Brain microvascular endothelial cell (primary cell): ENCODE measurements at regions not wholly inside any gene's neighbourhood (a gene's known extent, or its start where the extent isn't known, plus 50 kb on each side); places are given as distances from the start of the nearest gene placed in this dataset.
"Not testable (repeated sequence)": the region's sequence is repeated elsewhere in the genome, so short reads cannot be mapped to it uniquely, and the experiment has no call there.

ENCODE experiments used
- DNase-seq: peaks from one replicate; pipeline ENCODE4 v3.0.0-alpha.2; 2020
- H3K27ac ChIP-seq: fragments of 250-450 bp; sonication (Bioruptor Pico); 2 replicates; pipeline ENCODE4 v1.5.1; 2020; ENCODE audit warnings: mild to moderate bottlenecking, moderate library complexity
- H3K27me3 ChIP-seq: fragments of 250-450 bp; sonication (Bioruptor Pico); replicated peaks from 2 replicates; pipeline ENCODE4 v1.5.1; 2020; ENCODE audit warnings: mild to moderate bottlenecking
- H3K36me3 ChIP-seq: fragments of 250-450 bp; sonication (Bioruptor Pico); replicated peaks from 2 replicates; pipeline ENCODE4 v1.5.1; 2020; ENCODE audit warnings: mild to moderate bottlenecking
- H3K4me3 ChIP-seq: 2 replicates; pipeline ENCODE4 v1.5.1; 2011; ENCODE audit warnings: low read depth, mild to moderate bottlenecking, control low read depth, low read length, moderate library complexity
- in situ Hi-C: cut with HindIII; loops from 2 replicates; pipeline ENCODE4 v1.10.0; 2017; ENCODE audit warnings: low sequenced_read_pairs, low pct_ligation_motif_present
- TF ChIP-seq, protein P1 (sequence below): IDR thresholded peaks from 2 replicates; pipeline ENCODE4 v1.5.1; 2011; ENCODE audit warnings: low read depth, mild to moderate bottlenecking, moderate library complexity, low read length, control low read depth, inconsistent platforms; ENCODE audit errors: missing control alignments

DNA sequence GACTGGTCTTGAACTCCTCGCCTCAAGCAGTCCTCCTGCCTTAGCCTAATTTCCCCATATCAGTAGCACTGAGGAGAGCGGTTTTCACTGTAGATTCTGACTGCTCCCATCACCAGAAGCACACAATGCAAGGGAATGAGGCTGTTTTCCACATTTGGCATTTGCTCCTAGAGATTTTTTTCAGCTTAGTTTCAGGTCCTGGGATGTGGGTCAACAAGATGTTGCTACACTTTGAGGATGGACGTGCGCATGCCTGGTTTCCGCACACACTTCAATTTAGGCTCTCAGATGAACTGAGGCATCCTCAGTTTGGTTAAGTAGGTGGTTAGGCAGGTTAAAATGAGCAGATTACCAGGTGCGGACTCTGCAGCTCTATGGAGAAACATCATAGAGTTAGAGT lies 287.1 kb upstream of the LYZL1 start:
- Histone ChIP-seq H3K36me3 (no peaks in the 10 kb centered on the region), H3K27me3 (no peaks in the 10 kb centered on the region), H3K27ac (no peak overlapping the region), H3K4me3 (no peak overlapping the region)
- DNase-seq: no peak
- TF ChIP-seq, protein P1, sequence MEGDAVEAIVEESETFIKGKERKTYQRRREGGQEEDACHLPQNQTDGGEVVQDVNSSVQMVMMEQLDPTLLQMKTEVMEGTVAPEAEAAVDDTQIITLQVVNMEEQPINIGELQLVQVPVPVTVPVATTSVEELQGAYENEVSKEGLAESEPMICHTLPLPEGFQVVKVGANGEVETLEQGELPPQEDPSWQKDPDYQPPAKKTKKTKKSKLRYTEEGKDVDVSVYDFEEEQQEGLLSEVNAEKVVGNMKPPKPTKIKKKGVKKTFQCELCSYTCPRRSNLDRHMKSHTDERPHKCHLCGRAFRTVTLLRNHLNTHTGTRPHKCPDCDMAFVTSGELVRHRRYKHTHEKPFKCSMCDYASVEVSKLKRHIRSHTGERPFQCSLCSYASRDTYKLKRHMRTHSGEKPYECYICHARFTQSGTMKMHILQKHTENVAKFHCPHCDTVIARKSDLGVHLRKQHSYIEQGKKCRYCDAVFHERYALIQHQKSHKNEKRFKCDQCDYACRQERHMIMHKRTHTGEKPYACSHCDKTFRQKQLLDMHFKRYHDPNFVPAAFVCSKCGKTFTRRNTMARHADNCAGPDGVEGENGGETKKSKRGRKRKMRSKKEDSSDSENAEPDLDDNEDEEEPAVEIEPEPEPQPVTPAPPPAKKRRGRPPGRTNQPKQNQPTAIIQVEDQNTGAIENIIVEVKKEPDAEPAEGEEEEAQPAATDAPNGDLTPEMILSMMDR: no peak
- in situ Hi-C loops: no loop called here

DNA sequence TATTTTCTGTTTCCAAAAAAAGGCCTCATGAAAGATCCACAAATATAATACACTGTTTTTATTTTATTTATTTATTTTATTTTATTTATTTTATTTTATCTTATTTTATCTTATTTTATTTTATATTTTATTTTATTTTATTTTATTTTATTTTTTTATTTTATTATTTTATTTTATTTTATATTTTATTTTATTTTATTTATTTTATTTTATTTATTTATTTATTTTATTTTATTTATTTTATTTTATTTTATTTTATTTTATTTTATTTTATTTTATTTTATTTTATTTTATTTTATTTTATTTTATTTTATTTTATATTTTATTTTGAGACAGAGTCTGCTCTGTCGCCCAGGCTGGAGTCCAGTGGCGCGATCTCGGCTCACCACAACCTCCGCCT lies 285.9 kb upstream of the LYZL1 start:
- DNase-seq, H3K27me3 ChIP-seq, in situ Hi-C loops, H3K36me3 ChIP-seq, H3K27ac ChIP-seq, H3K4me3 ChIP-seq: not testable (repeated sequence)

DNA sequence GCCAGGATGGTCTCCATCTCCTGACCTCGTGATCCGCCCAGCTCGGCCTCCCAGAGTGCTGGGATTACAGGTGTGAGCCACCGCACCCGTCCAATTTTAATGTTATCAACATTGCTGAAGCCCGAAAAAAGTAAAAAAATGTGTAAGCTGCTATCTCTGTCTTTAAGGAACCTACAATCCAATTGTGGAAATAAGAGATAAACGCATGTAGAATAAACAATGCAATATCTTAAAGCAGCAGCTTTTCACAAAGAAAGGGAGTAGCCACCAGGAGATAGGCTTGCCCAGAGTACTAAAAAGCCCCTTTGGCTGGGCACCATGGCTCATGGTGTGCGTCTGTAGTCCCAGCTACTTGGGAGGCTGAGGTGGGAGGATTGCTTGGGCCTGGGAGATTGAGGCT lies 282.9 kb upstream of the LYZL1 start:
- Histone ChIP-seq H3K4me3 (no peak overlapping the region), H3K27me3 (no peaks in the 10 kb centered on the region), H3K36me3 (no peaks in the 10 kb centered on the region), H3K27ac (no peak overlapping the region)
- DNase-seq: no peak
- in situ Hi-C loops: no loop called here
- TF ChIP-seq, protein P1: no peak

DNA sequence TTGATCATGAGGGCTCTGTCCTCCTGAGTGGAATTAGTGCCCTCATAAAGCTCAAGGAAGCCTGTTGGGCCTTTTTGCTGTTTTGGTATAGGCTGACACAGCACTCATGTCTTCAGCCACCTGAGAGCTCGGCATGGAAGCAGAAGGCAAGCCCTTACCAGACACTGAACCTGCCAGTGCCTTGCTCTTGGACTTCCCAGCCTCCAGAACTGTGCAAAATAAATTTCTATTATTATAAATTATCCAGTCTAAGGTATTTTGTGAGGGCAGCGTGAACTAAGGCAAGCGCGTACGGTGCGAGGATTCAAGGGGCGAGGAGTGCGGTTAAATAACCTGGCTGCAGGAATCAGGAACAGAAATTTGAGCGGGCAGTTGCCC lies 281.5 kb upstream of the LYZL1 start:
- Histone ChIP-seq H3K36me3 (no peaks in the 10 kb centered on the region), H3K4me3 (no peak overlapping the region), H3K27ac (no peak overlapping the region), H3K27me3 (no peaks in the 10 kb centered on the region)
- TF ChIP-seq, protein P1: no peak
- DNase-seq: no peak
- in situ Hi-C loops: no loop called here

DNA sequence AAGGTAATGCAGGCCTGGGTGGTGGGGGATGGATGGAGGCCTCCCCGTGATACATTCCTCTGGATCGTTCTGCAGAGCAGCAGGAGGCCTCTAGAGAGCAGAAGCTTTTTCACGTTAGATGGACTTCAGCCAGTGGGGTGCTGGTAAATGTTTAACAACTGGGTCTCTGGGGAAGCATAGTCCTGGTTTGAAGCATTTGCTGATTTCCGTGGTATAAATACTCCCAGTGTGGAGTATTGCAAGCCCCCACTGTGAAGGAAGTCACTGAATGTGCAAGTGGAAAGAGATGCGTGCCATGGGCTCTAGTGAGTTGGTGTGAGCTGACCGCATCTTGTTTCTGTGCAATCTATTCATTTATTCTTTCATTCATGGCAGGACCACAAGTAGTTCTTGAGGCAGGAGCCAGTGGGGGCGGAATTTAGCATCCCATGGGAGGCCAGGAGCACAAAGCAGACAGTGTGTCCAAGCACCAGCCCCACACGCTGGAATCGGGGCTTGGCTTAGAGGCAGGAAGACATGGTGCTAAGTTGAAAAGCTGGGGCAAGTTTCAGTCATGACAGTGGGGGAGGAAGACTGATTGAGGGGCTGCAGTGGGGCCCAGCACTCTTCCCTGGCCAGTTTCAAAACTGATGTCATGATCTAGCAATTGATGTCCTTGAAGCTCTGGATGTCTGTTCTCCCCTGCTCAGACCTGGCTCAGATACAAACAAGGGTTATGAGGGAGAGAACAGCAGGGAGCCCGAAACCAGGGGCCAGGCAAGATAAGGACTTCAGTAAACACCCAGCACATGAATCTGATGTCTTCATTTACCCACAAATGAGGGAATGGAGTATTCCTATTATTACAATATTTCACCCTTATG lies 280.9 kb upstream of the LYZL1 start:
- H3K27ac ChIP-seq: peak overlapping the region; percentile 10
- no peaks in the 10 kb centered on the region for H3K36me3 ChIP-seq
- TF ChIP-seq, protein P1: no peak
- in situ Hi-C loops: no loop called here
- peak; percentile 60 for DNase-seq
- H3K27me3 ChIP-seq: no peaks in the 10 kb centered on the region
- H3K4me3 ChIP-seq: no peak overlapping the region

DNA sequence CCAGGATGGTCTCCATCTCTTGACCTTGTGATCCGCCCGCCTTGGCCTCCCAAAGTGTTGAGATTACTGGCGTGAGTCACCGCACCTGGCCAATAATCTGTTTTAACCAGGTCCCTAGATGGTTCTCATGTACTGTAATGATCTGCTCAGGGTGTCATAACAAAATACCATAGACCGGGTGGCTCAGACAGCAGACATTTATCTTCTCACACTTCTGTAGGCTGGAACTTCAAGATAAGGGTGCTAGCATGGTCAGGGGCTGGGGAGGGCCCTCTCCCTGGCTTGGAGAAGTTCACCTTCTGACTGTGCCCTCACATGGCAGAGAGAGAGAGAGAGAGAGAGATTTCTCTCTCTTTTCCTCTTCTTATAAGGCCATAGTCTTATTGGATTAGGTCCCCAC lies 279.4 kb upstream of the LYZL1 start:
- in situ Hi-C loops: no loop called here

More for the DNA sequence above, 279.4 kb upstream of the LYZL1 start:
- DNase-seq: no peak
- TF ChIP-seq, protein P1: no peak
- Histone ChIP-seq H3K4me3 (no peak overlapping the region), H3K27me3 (no peaks in the 10 kb centered on the region), H3K27ac (no peak overlapping the region), H3K36me3 (no peaks in the 10 kb centered on the region)
